Prostate gland (tissue), 2 donors: ENCODE measurements at regions not wholly inside any gene's neighbourhood (a gene's known extent, or its start where the extent isn't known, plus 50 kb on each side); places are given as distances from the start of the nearest gene placed in this dataset.

ENCODE experiments used
- POLR2A ChIP-seq: fragments of 450-650 bp; IDR thresholded peaks from one replicate; pipeline ENCODE4 v1.6.1; 2016; ENCODE audit warnings: antibody characterized with exemption, mild to moderate bottlenecking
- POLR2AphosphoS5 ChIP-seq: sonication (generic); formaldehyde crosslinking; IDR thresholded peaks from one replicate; pipeline ENCODE4 v1.6.1; 2017; ENCODE audit warnings: antibody characterized with exemption
- TF ChIP-seq, protein P1 (sequence below), 4 experiments: fragments of 200-600 bp in 2 of 4; fragments of 450-650 bp in 2 of 4; sonication (generic) in 2 of 4; IDR thresholded peaks; 1 replicate in 3 of 4; 2 replicates in 1 of 4; pipeline ENCODE4 v1.5.1; 2016 to 2019; ENCODE audit warnings: antibody characterized with exemption in 4 of 4, mild to moderate bottlenecking in 2 of 4, moderate library complexity in 2 of 4

DNA sequence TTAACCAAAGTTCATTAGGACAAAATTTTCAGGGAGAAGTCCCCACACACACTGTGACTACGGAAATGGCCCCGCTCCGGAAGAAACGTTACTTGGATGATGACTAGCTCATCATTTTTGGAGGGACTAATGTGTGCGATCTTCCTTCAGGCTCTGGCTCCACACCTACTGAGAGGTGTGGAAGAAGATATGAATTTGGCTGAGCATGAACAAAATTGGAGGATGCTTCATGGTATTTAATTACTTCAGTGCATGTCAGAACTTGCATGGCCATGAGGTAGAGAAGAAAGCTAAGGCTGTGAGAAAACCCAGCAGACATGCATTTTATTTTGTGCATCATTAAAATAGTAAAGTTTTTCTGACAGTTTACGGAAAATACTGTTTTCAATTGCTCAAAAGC lies 202.1 kb upstream of the TLE4 start:
- TF ChIP-seq POLR2A, result no peak
- TF ChIP-seq, protein P1, sequence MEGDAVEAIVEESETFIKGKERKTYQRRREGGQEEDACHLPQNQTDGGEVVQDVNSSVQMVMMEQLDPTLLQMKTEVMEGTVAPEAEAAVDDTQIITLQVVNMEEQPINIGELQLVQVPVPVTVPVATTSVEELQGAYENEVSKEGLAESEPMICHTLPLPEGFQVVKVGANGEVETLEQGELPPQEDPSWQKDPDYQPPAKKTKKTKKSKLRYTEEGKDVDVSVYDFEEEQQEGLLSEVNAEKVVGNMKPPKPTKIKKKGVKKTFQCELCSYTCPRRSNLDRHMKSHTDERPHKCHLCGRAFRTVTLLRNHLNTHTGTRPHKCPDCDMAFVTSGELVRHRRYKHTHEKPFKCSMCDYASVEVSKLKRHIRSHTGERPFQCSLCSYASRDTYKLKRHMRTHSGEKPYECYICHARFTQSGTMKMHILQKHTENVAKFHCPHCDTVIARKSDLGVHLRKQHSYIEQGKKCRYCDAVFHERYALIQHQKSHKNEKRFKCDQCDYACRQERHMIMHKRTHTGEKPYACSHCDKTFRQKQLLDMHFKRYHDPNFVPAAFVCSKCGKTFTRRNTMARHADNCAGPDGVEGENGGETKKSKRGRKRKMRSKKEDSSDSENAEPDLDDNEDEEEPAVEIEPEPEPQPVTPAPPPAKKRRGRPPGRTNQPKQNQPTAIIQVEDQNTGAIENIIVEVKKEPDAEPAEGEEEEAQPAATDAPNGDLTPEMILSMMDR (IDR thresholded peaks at IDR 0.05), result no peak
- no peak for TF ChIP-seq POLR2AphosphoS5
